ENCODE measurements at regions not wholly inside any gene's neighbourhood (a gene's known extent, or its start where the extent isn't known, plus 50 kb on each side); places are given as distances from the start of the nearest gene placed in this dataset.
"Not testable (repeated sequence)": the region's sequence is repeated elsewhere in the genome, so short reads cannot be mapped to it uniquely, and the experiment has no call there.

GRCh38 chr3:159875116-159875515, 113.5 kb upstream of the IL12A start:
- DNase-seq (ENCODE audit: low read depth in 4 of 4, low spot score in 3 of 4): no peak

- DNase-seq (ENCODE audit: low read depth in 4 of 4, low spot score in 3 of 4): no peak
Measured at GRCh38 chr3:159877924-159878323, 110.7 kb upstream of the IL12A start.

GRCh38 chr3:159879146-159879545, 109.5 kb upstream of the IL12A start:
- DNase-seq (ENCODE audit: low read depth in 4 of 4, low spot score in 3 of 4): no peak

- no peak for DNase-seq (ENCODE audit: low read depth in 4 of 4, low spot score in 3 of 4)
Measured at GRCh38 chr3:159879598-159879997, 109.0 kb upstream of the IL12A start.

- no peak for DNase-seq (ENCODE audit: low read depth in 4 of 4, low spot score in 3 of 4)
Measured at GRCh38 chr3:159881208-159881607, 107.4 kb upstream of the IL12A start.

- DNase-seq (ENCODE audit: low read depth in 4 of 4, low spot score in 3 of 4): no peak
Measured at GRCh38 chr3:159881828-159882309, 106.8 kb upstream of the IL12A start.

- no peak for DNase-seq (ENCODE audit: low read depth in 4 of 4, low spot score in 3 of 4)
Measured at GRCh38 chr3:159882367-159882766, 106.3 kb upstream of the IL12A start.

- DNase-seq (ENCODE audit: low read depth in 4 of 4, low spot score in 3 of 4): no peak
Measured at GRCh38 chr3:159882790-159883779, 105.5 kb upstream of the IL12A start.

- DNase-seq (ENCODE audit: low read depth in 4 of 4, low spot score in 3 of 4): no peak
Measured at GRCh38 chr3:159884661-159885402, 103.8 kb upstream of the IL12A start.

- DNase-seq (ENCODE audit: low read depth in 4 of 4, low spot score in 3 of 4): no peak
Measured at GRCh38 chr3:159886050-159886449, 102.6 kb upstream of the IL12A start.

- not testable (repeated sequence) for DNase-seq (ENCODE audit: low read depth in 4 of 4, low spot score in 3 of 4)
Measured at GRCh38 chr3:159886530-159886929, 102.1 kb upstream of the IL12A start.

- DNase-seq (ENCODE audit: low read depth in 4 of 4, low spot score in 3 of 4): no peak
Measured at GRCh38 chr3:159887168-159887567, 101.5 kb upstream of the IL12A start.

GRCh38 chr3:159887911-159888310, 100.7 kb upstream of the IL12A start:
- no peak for DNase-seq (ENCODE audit: low read depth in 4 of 4, low spot score in 3 of 4)

GRCh38 chr3:159892171-159892795, 96.4 kb upstream of the IL12A start:
- DNase-seq (ENCODE audit: low read depth in 4 of 4, low spot score in 3 of 4): no peak

GRCh38 chr3:159892801-159893200, 95.8 kb upstream of the IL12A start:
- no peak for DNase-seq (ENCODE audit: low read depth in 4 of 4, low spot score in 3 of 4)

GRCh38 chr3:159894386-159894785, 94.2 kb upstream of the IL12A start:
- no peak for DNase-seq (ENCODE audit: low read depth in 4 of 4, low spot score in 3 of 4)

GRCh38 chr3:159895430-159895829, 93.2 kb upstream of the IL12A start:
- DNase-seq (ENCODE audit: low read depth in 4 of 4, low spot score in 3 of 4): no peak

GRCh38 chr3:159896543-159896942, 92.1 kb upstream of the IL12A start:
- no peak for DNase-seq (ENCODE audit: low read depth in 4 of 4, low spot score in 3 of 4)

GRCh38 chr3:159897331-159898075, 91.1 kb upstream of the IL12A start:
- DNase-seq (ENCODE audit: low read depth in 4 of 4, low spot score in 3 of 4): no peak

- no peak for DNase-seq (ENCODE audit: low read depth in 4 of 4, low spot score in 3 of 4)
Measured at GRCh38 chr3:159898147-159898546, 90.5 kb upstream of the IL12A start.

All from right renal pelvis (tissue), 4 donors.